K562 (cell line): ENCODE measurements at regions not wholly inside any gene's neighbourhood (a gene's known extent, or its start where the extent isn't known, plus 50 kb on each side); places are given as distances from the start of the nearest gene placed in this dataset.

Experiments used
- ATAC-seq: fragments of 200-7000 bp; cut with Tn5 transposase; 3 replicates; pipeline ENCODE4 v1.9.1; 2020; ENCODE audit warnings: moderate library complexity
- BruUV-seq: library from RNA; stranded (reverse); fragments of 400-500 nt; replicated peaks from 2 replicates; lab custom pipeline; 2021; lab: Mats Ljungman, UMichigan
- CTCF ChIA-PET: fragments of 300-600 bp; formaldehyde crosslinking; extraction: SDS; loops from one replicate; lab custom pipeline; 2021; ENCODE audit warnings: low intra/inter-chr PET ratio; lab: Yijun Ruan, JAX
- POLR2A ChIA-PET: fragments of 300-600, 350-650 bp; sonication (Branson Sonifier 250); formaldehyde crosslinking; extraction: SDS; loops from one replicate; lab custom pipeline; 2021; ENCODE audit warnings: antibody characterized with exemption, inconsistent platforms; lab: Yijun Ruan, JAX
- DNase-seq, 4 experiments: peaks; one replicate each; pipeline versions ENCODE4 v3.0.0 to v3.0.0-alpha.2; 2011 to 2018; ENCODE audit warnings: low spot score in 3 of 4, mixed read lengths in 3 of 4; ENCODE audit errors: extremely low read depth in 1 of 4
- FAIRE-seq: peaks from 2 replicates; lab custom pipeline; 2011; peaks lifted over from hg19 to GRCh38; lab: Jason Lieb, UNC
- H2AFZ ChIP-seq: 2 replicates; pipeline ENCODE4 v1.6.0; 2011; ENCODE audit warnings: low read depth, low read length, control low read depth, inconsistent platforms
- H3K27ac ChIP-seq: fragments of 200-600 bp; 3 replicates; pipeline ENCODE4 v1.8.0; 2011; ENCODE audit warnings: low read depth, mild to moderate bottlenecking, control low read depth, inconsistent platforms, low read length, moderate library complexity, mixed read lengths; ENCODE audit errors: extremely low read depth
- H3K27me3 ChIP-seq, 2 experiments: fragments of 300-600 bp in 1 of 2; 2 replicates in 1 of 2; 3 replicates in 1 of 2; pipeline versions ENCODE4 v1.6.0 to v1.8.0; 2011; ENCODE audit warnings: inconsistent platforms in 2 of 2, low read length in 2 of 2, mild to moderate bottlenecking in 1 of 2, mixed read lengths in 1 of 2, moderate library complexity in 1 of 2; ENCODE audit not compliant: control insufficient read depth in 2 of 2, insufficient read depth in 2 of 2
- H3K36me3 ChIP-seq: fragments of 300-600 bp; 3 replicates; pipeline ENCODE4 v1.8.0; 2011; ENCODE audit warnings: mild to moderate bottlenecking, low read length, inconsistent platforms; ENCODE audit not compliant: control insufficient read depth, insufficient read depth
- H3K4me1 ChIP-seq, 2 experiments: fragments of 200-600 bp in 1 of 2; replicated peaks in 1 of 2; 2 replicates in 1 of 2; 3 replicates in 1 of 2; pipeline versions ENCODE4 v1.5.1 to v1.8.0; 2011; ENCODE audit warnings: inconsistent platforms in 2 of 2, low read length in 2 of 2, mild to moderate bottlenecking in 1 of 2, mixed read lengths in 1 of 2, moderate library complexity in 1 of 2; ENCODE audit not compliant: control insufficient read depth in 2 of 2, insufficient read depth in 2 of 2
- H3K4me2 ChIP-seq: 2 replicates; pipeline ENCODE4 v1.6.1; 2011; ENCODE audit warnings: low read length, control low read depth, inconsistent platforms, mixed read lengths; ENCODE audit not compliant: insufficient read depth
- H3K4me3 ChIP-seq: fragments of 200-600 bp; sonication (generic), shearing (Covaris generic); 2 replicates; pipeline ENCODE4 v1.5.1; 2016; ENCODE audit warnings: control low read depth, inconsistent platforms
- H3K79me2 ChIP-seq: fragments of 200-600 bp; 3 replicates; pipeline ENCODE4 v1.8.0; 2011; ENCODE audit warnings: low read length, inconsistent platforms; ENCODE audit not compliant: control insufficient read depth, insufficient read depth
- H3K9ac ChIP-seq, 2 experiments: 2 replicates each; pipeline versions ENCODE4 v1.6.0 to v1.6.1; 2011; ENCODE audit warnings: low read depth in 2 of 2, low read length in 2 of 2, control low read depth in 1 of 2, inconsistent platforms in 1 of 2, mild to moderate bottlenecking in 1 of 2, mixed read lengths in 1 of 2; ENCODE audit not compliant: insufficient read depth in 1 of 2
- H3K9me1 ChIP-seq: one replicate; pipeline ENCODE4 v1.6.0; 2011; ENCODE audit warnings: inconsistent platforms, mild to moderate bottlenecking, low read length, moderate library complexity; ENCODE audit not compliant: control insufficient read depth, insufficient read depth
- H3K9me3 ChIP-seq: replicated peaks from 2 replicates; pipeline ENCODE4 v1.5.1; 2011; ENCODE audit warnings: low read depth, low read length, inconsistent platforms; ENCODE audit not compliant: control insufficient read depth, insufficient read depth
- H4K20me1 ChIP-seq: replicated peaks from 2 replicates; pipeline ENCODE4 v1.6.1; 2011; ENCODE audit warnings: low read length, inconsistent platforms, mixed read lengths; ENCODE audit not compliant: control insufficient read depth, insufficient read depth
- COPS2 ChIP-seq: fragments of 450-650 bp; conservative IDR thresholded peaks from 2 replicates; pipeline ENCODE4 v1.6.1; 2016; ENCODE audit warnings: mild to moderate bottlenecking, moderate library complexity
- GABPA ChIP-seq: fragments of 200-800 bp; sonication (Bioruptor generic); conservative IDR thresholded peaks from 2 replicates; pipeline ENCODE4 v1.6.1; 2016; ENCODE audit warnings: low read depth, missing genetic modification characterization, missing compliant biosample characterization
- GABPB1 ChIP-seq: sonication (generic); formaldehyde crosslinking; IDR thresholded peaks from 2 replicates; pipeline ENCODE4 v1.8.0; 2022; ENCODE audit warnings: mild to moderate bottlenecking, missing genetic modification reagents
- NR2C1 ChIP-seq, 2 experiments: fragments of 450-650 bp; IDR thresholded peaks; 2 replicates each; pipeline ENCODE4 v1.6.1; 2017; ENCODE audit warnings: mild to moderate bottlenecking in 2 of 2, antibody characterized with exemption in 1 of 2, inconsistent platforms in 1 of 2, missing compliant biosample characterization in 1 of 2, missing genetic modification characterization in 1 of 2
- RNF2 ChIP-seq: sonication (generic); IDR thresholded peaks from 2 replicates; pipeline ENCODE4 v1.6.1; 2016
- RUNX1 ChIP-seq: sonication (generic); IDR thresholded peaks from 2 replicates; pipeline ENCODE4 v1.6.1; 2016; ENCODE audit warnings: antibody characterized with exemption, low read depth
- ZFP36 ChIP-seq: fragments of 150-350 bp; IDR thresholded peaks from 2 replicates; pipeline ENCODE4 v1.6.1; 2018; ENCODE audit warnings: low read length, low read depth; ENCODE audit not compliant: partially characterized antibody
- ZZZ3 ChIP-seq: fragments of 450-650 bp; IDR thresholded peaks from 2 replicates; pipeline ENCODE4 v1.6.1; 2016; ENCODE audit warnings: antibody characterized with exemption, mild to moderate bottlenecking, moderate library complexity
- WGBS: fragments of 100-300 bp; shearing (Covaris generic); methylation state at CpG from one replicate; pipeline ENCODE4 v1.1.6; 2016; ENCODE audit warnings: low coverage, mixed read lengths; ENCODE audit not compliant: insufficient coverage; ENCODE audit errors: missing lambda C conversion rate; 5-methylcytosine and 5-hydroxymethylcytosine counted together
- in situ Hi-C: fragments of 300-500 bp; cut with MboI; formaldehyde crosslinking; loops from 4 replicates; pipeline ENCODE4 v1.15.0; 2018; ENCODE audit warnings: inconsistent platforms, mixed read lengths
- intact Hi-C: fragments of 100-400 bp; cut with micrococcal nuclease; formaldehyde crosslinking; loops from 2 replicates; pipeline ENCODE4 v1.14.2; 2022
- TF ChIP-seq, protein P1 (sequence below), 2 experiments: fragments of 450-650 bp in 1 of 2; sonication (generic) in 1 of 2; formaldehyde crosslinking in 1 of 2; IDR thresholded peaks; 2 replicates each; pipeline versions ENCODE4 v1.7.1 to v1.9.0; 2016 to 2022; ENCODE audit warnings: inconsistent platforms in 1 of 2, mild to moderate bottlenecking in 1 of 2, missing genetic modification reagents in 1 of 2

DNA sequence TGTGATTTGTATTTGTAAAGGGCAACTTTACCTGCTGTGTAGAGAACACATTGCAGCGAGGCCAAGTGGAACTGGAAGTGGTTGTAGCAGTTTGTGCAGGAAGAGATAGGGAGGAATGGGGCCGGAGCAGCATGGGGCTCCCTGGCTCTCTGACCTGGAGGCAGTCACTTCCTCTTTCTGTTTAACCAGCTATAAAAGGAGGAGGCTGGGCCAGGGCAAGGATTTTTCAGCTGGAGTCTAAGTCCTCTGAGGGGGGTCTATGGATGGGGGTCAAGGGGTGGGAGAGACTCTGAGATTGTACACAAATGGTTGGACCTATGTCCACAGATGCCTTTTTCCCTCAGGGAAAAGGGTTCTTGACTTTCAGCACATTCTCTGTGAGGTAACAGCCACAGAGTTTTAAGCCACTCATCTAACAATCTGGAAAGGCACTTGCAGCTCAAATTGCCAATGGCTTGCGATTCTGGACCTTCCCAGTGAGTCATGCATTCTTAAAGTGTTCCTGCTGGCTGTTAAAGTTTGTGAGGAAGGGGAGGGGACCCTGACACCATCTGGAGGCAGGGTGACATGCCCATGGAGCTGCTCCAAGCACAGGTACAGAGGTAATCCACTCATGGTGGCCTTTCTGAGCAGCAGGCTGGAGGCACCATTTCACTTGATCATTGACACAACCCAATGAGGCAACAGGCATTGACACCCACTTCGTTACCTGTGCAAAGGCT, 347.0 kb downstream of the CYRIA start:
- DNase-seq = peak in 2 of 4 experiments; percentile 23 to 35
- no TSS peak for BruUV-seq
- ChIA-PET CTCF (no interaction called here), POLR2A (interaction anchor here (0.5 kb wide), 1 partner anchor 405 kb away, joined by 3 read pairs; no protein-coding TSS in a partner anchor)
- H3K4me2 ChIP-seq = no peak overlapping the region
- peak overlapping the region; percentile 71; the same call in 1 of the 2 replicates for H2AFZ ChIP-seq
- FAIRE-seq = no peak
- H3K4me3 ChIP-seq = no peak overlapping the region
- in situ Hi-C loops (no loop called here), intact Hi-C loops (no loop called here)
- WGBS = 2% methylated on average over 4 of the region's 4 CpGs
- peak; percentile 76 for ATAC-seq
- H3K9ac ChIP-seq = no peak overlapping the region
- no peaks in the 10 kb centered on the region for H3K79me2 ChIP-seq
- no peak overlapping the region for H3K27ac ChIP-seq
- H3K9me1 ChIP-seq = peaks cover 4% of the 10 kb centered on the region
- no peaks in the 10 kb centered on the region for H3K36me3 ChIP-seq
- no peaks in the 10 kb centered on the region for H3K9me3 ChIP-seq
- peaks cover 0 to 6% of the 10 kb centered on the region in 2 experiments; a peak in 2 of 5 replicates for H3K4me1 ChIP-seq
- no peaks in the 10 kb centered on the region for H4K20me1 ChIP-seq
- H3K27me3 ChIP-seq = peaks cover 0 to 15% of the 10 kb centered on the region in 2 experiments; a peak in 1 of 5 replicates
- TF ChIP-seq COPS2 (no peak), ZZZ3 (no peak), GABPB1 (0 out of 2 replicates have a peak, but pooled peaks have one; percentile 20), NR2C1 (IDR thresholded peaks at IDR 0.05) (peak; percentile 46; the same call in 1 of the 2 replicates), NR2C1 (tag; IDR thresholded peaks at IDR 0.05) (peak; percentile 58), ZFP36 (no peak), GABPA (tag) (peak; percentile 89), RNF2 (peak; percentile 35; the same call in 1 of the 2 replicates), RUNX1 (no peak)
- TF ChIP-seq, protein P1, sequence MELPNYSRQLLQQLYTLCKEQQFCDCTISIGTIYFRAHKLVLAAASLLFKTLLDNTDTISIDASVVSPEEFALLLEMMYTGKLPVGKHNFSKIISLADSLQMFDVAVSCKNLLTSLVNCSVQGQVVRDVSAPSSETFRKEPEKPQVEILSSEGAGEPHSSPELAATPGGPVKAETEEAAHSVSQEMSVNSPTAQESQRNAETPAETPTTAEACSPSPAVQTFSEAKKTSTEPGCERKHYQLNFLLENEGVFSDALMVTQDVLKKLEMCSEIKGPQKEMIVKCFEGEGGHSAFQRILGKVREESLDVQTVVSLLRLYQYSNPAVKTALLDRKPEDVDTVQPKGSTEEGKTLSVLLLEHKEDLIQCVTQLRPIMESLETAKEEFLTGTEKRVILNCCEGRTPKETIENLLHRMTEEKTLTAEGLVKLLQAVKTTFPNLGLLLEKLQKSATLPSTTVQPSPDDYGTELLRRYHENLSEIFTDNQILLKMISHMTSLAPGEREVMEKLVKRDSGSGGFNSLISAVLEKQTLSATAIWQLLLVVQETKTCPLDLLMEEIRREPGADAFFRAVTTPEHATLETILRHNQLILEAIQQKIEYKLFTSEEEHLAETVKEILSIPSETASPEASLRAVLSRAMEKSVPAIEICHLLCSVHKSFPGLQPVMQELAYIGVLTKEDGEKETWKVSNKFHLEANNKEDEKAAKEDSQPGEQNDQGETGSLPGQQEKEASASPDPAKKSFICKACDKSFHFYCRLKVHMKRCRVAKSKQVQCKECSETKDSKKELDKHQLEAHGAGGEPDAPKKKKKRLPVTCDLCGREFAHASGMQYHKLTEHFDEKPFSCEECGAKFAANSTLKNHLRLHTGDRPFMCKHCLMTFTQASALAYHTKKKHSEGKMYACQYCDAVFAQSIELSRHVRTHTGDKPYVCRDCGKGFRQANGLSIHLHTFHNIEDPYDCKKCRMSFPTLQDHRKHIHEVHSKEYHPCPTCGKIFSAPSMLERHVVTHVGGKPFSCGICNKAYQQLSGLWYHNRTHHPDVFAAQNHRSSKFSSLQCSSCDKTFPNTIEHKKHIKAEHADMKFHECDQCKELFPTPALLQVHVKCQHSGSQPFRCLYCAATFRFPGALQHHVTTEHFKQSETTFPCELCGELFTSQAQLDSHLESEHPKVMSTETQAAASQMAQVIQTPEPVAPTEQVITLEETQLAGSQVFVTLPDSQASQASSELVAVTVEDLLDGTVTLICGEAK (IDR thresholded peaks at IDR 0.05) = peak; percentile 80
- TF ChIP-seq, protein P1 (CRISPR knock-in tag; IDR thresholded peaks at IDR 0.05) = no peak
